Erythroblast (primary cell): ENCODE measurements at regions not wholly inside any gene's neighbourhood (a gene's known extent, or its start where the extent isn't known, plus 50 kb on each side); places are given as distances from the start of the nearest gene placed in this dataset.

Experiments used
- DNase-seq, 2 experiments: peaks; one replicate each; lab custom pipeline; 2025; lab: John Stamatoyannopoulos, UW
- GATA1 ChIP-seq: IDR thresholded peaks from 2 replicates; pipeline ENCODE4 v1.6.1; 2011; ENCODE audit warnings: low read depth, mild to moderate bottlenecking, control low read depth, low read length, moderate library complexity
- POLR2A ChIP-seq: IDR thresholded peaks from 2 replicates; pipeline ENCODE4 v1.6.1; 2011; ENCODE audit warnings: mild to moderate bottlenecking, low read length

DNA sequence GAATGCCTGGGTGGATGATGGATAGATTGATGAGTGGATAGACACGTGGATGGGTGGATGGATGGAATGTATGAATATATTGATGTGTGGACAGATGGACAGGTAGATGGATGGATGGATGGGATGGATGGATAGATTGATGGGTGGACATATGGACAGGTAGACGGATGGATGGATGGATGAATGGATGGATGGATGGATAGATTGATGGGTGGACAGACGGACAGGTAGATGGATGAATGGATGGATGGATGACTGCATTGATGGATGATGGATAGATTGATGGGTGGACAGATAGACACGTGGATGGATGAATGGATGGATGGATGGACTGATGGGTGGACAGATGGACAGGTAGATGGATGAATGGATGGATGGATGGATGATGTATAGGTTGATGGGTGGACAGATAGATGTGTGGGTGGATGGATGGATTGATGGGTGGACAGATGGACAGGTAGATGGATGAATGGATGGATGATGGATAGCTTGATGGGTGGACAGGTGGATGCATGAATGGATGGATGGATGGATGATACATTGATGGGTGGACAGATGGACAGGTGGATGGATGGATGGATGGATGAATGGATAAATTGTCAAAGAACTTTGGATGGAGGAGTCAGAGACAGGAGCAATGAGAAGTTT, 171.4 kb upstream of the AFDN start:
- no peak for TF ChIP-seq GATA1
- TF ChIP-seq POLR2A = no peak

GRCh38 chr6:167658106-167658505, 168.6 kb upstream of the AFDN start:
- no peak for TF ChIP-seq GATA1
- no peak for TF ChIP-seq POLR2A
- no peak for DNase-seq

More for the DNA sequence above, 171.4 kb upstream of the AFDN start:
- DNase-seq = no peak

DNA sequence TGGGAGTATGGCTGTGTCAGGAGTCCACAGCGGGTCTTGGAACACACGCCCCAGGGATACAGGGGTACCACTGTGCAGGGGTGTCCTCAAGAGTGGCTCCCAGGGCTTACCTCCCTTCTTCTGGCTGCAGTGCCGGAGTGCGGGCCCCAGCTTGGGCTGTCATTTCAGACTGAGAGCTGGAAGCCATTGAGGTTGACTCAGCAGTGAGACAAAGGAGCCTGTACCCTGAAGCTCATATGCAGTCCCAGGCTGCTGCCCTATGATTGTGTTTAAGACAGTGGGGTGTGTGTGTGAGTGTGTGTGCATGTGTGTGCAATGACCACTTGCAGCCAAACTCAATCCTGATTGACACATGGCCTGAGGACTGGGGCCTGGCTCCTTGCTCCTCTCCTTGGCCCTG, 167.7 kb upstream of the AFDN start:
- DNase-seq = no peak
- TF ChIP-seq POLR2A = no peak
- no peak for TF ChIP-seq GATA1

GRCh38 chr6:167660424-167660823, 166.3 kb upstream of the AFDN start:
- DNase-seq = no peak
- no peak for TF ChIP-seq POLR2A
- TF ChIP-seq GATA1 = no peak

DNA sequence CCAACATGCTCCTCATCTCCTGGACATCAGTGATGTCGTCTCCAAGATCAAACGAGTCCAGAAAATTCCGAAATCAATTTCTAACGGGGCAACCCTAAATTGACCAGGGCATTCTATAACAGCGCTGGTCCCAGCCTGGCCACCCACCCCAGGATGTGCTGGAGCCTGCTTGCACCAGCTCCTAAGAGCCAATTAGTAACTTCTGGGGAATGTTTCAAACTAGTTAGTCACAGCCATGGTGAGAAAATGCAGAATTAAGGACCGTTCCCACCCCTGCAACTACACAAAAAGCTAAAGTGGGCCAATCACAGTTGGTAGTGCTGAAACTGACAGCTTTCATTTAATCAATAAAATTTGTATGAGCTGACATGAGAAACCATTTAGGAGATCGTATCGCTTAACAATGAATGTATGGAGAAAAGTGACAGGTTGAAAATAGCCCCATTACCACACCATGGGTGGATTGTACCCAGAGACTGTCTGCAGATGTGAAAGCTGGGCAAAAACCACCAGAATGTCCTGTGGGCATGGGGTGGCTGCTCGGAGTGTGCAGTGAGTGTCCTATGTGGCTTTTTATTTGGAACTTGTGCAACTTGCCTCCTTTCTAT, 165.7 kb upstream of the AFDN start:
- no peak for DNase-seq
- TF ChIP-seq GATA1 (no peak), POLR2A (no peak)

DNA sequence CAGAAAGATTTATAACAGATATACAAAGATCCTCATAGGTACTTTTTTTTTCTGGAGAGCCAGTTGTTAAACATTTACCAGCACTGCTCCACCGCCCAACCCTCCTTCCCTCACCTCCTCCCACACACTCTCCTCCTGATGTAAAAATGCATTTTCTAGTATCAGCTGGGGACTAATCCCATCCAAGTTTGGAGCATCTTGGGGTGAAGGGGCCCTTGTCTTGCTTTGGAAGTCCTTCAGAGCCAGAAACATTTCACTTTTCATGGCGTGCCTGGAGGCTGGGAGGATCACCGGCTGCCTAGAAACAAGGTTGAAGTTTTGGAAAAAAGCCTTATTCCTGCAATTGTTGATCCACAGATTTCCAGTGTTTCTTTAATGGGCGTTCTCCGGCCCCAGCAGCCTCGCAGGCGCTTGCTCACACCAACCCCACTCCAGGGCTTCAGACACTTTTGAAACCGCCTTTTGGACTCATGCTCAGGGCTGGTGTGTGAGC, 165.1 kb upstream of the AFDN start:
- DNase-seq = no peak
- TF ChIP-seq GATA1 (no peak), POLR2A (no peak)

- DNase-seq = no peak
- TF ChIP-seq GATA1 = no peak
- TF ChIP-seq POLR2A = no peak
These were observed 164.4 kb upstream of the AFDN start for GRCh38 chr6:167662075-167662880.

DNA sequence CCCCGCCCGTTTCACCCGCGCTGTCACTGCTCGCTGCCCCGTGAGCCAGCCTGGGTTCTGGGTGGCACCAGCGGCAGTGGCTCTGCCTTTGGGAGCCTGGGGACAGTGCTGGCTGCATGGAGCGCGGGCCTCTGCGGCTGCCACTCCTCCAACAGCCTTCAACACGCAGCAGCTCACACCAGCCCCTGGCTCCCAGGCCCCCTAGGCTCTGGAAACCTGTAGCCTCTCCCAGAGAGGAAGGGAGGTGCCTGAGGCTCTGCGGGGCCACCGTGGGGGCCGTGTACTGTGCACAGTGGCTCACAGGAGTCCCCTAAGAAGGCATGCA, 163.9 kb upstream of the AFDN start:
- DNase-seq = no peak
- TF ChIP-seq POLR2A (no peak), GATA1 (no peak)

- no peak for DNase-seq
- no peak for TF ChIP-seq POLR2A
- no peak for TF ChIP-seq GATA1
These were observed 163.4 kb upstream of the AFDN start for GRCh38 chr6:167663316-167663715.

- no peak for DNase-seq
- TF ChIP-seq GATA1 (no peak), POLR2A (no peak)
These were observed 162.8 kb upstream of the AFDN start for GRCh38 chr6:167663784-167664443.

- DNase-seq = no peak
- TF ChIP-seq POLR2A = no peak
- no peak for TF ChIP-seq GATA1
These were observed 161.7 kb upstream of the AFDN start for GRCh38 chr6:167664678-167665660.

GRCh38 chr6:167665698-167666330, 160.9 kb upstream of the AFDN start:
- no peak for DNase-seq
- no peak for TF ChIP-seq GATA1
- TF ChIP-seq POLR2A = no peak

- TF ChIP-seq POLR2A = no peak
- no peak for TF ChIP-seq GATA1
- DNase-seq = no peak
These were observed 160.0 kb upstream of the AFDN start for GRCh38 chr6:167666571-167667203.
